Suprapubic skin (tissue), 4 donors: ENCODE measurements at regions not wholly inside any gene's neighbourhood (a gene's known extent, or its start where the extent isn't known, plus 50 kb on each side); places are given as distances from the start of the nearest gene placed in this dataset.
"Not testable (repeated sequence)": the region's sequence is repeated elsewhere in the genome, so short reads cannot be mapped to it uniquely, and the experiment has no call there.

Experiments
- DNase-seq, 2 donors: peaks; one replicate each; pipeline ENCODE4 v3.0.0-alpha.2; 2019; ENCODE audit warnings: low spot score in 2 of 2
- H3K27ac ChIP-seq: fragments of 200-600 bp; sonication (generic); one replicate; pipeline ENCODE4 v1.5.1; 2019
- H3K27me3 ChIP-seq: fragments of 200-600 bp; sonication (generic); one replicate; pipeline ENCODE4 v1.5.1; 2019
- H3K36me3 ChIP-seq: fragments of 200-600 bp; sonication (generic); one replicate; pipeline ENCODE4 v1.5.1; 2019
- H3K4me1 ChIP-seq: fragments of 200-600 bp; sonication (generic); one replicate; pipeline ENCODE4 v1.5.1; 2019
- H3K4me3 ChIP-seq: fragments of 200-600 bp; sonication (generic); one replicate; pipeline ENCODE4 v1.5.1; 2019; ENCODE audit warnings: mild to moderate bottlenecking
- H3K9me3 ChIP-seq: fragments of 200-600 bp; sonication (generic); one replicate; pipeline ENCODE4 v1.5.1; 2019
- CTCF ChIP-seq, 2 donors: fragments of 200-600 bp in 1 of 2; fragments of 450-650 bp in 1 of 2; sonication (generic) in 1 of 2; IDR thresholded peaks; one replicate each; pipeline ENCODE4 v1.5.1; 2016 to 2019; ENCODE audit warnings: antibody characterized with exemption in 2 of 2, mild to moderate bottlenecking in 1 of 2, moderate library complexity in 1 of 2
- EP300 ChIP-seq: sonication (generic); formaldehyde crosslinking; IDR thresholded peaks from one replicate; pipeline ENCODE4 v1.6.1; 2017; ENCODE audit warnings: antibody characterized with exemption
- POLR2A ChIP-seq, 2 donors: fragments of 450-650 bp; IDR thresholded peaks; one replicate each; pipeline ENCODE4 v1.6.1; 2017; ENCODE audit warnings: antibody characterized with exemption in 2 of 2, mild to moderate bottlenecking in 2 of 2, moderate library complexity in 2 of 2
- POLR2AphosphoS5 ChIP-seq, 3 donors: sonication (generic); formaldehyde crosslinking; IDR thresholded peaks; one replicate each; pipeline ENCODE4 v1.6.1; 2017; ENCODE audit warnings: antibody characterized with exemption in 3 of 3
- WGBS: methylation state at CpG from one replicate; pipeline ENCODE4 v1.1.5; 2018; 5-methylcytosine and 5-hydroxymethylcytosine counted together

GRCh38 chr12:125552295-125552694, 487.1 kb downstream of the AACS start:
- no peaks in the 10 kb centered on the region for H3K4me1 ChIP-seq
- H3K36me3 ChIP-seq = no peaks in the 10 kb centered on the region
- no peak for TF ChIP-seq POLR2AphosphoS5 (IDR thresholded peaks at IDR 0.05)
- TF ChIP-seq POLR2A (IDR thresholded peaks at IDR 0.05) = no peak
- no peak for TF ChIP-seq EP300
- TF ChIP-seq CTCF (IDR thresholded peaks at IDR 0.05) = no peak
- no peak overlapping the region for H3K27ac ChIP-seq
- WGBS = 74% methylated on average over 4 of the region's 4 CpGs
- no peaks in the 10 kb centered on the region for H3K27me3 ChIP-seq
- H3K4me3 ChIP-seq = no peak overlapping the region
- no peaks in the 10 kb centered on the region for H3K9me3 ChIP-seq
- DNase-seq = no peak

DNA sequence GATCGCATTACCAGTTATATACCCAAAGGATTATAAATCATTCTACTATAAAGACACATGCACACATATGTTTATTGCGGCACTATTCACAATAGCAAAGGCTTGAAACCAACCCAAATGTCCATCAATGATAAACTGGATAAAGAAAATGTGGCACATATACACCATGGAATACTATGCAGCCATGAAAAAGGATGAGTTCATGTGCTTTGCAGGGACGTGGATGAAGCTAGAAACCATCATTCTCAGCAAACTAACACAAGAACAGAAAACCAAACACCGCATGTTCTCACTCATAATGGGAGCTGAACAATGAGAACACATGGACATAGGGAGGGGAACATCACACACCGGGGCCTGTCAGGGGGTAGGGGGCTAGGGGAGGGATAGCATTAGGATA, 495.8 kb downstream of the AACS start:
- H3K4me1 ChIP-seq, H3K27ac ChIP-seq, H3K36me3 ChIP-seq, H3K27me3 ChIP-seq, H3K9me3 ChIP-seq, H3K4me3 ChIP-seq, DNase-seq: not testable (repeated sequence)
- WGBS = 94% methylated on average over 5 of the region's 5 CpGs

DNA sequence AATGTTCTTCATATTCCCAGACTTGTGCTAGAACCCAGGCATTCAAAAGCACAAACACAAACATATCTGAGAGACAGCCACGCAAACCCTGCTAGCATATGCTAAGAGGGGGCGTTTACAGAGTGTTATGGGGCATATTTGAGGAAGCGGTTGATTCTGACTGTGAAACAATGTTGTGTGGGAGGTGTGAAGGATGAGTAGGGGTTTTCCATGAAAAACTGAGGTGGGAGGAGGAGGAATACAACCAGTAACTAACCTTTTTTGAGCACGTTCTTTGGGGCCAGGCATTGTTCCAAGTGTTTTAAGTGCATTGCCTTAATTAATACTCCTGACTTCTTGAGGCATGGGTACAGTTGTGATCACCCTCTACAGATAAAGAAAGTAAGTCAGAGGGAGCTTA, 499.5 kb downstream of the AACS start:
- Histone ChIP-seq H3K4me1 (no peaks in the 10 kb centered on the region), H3K9me3 (peaks cover 4% of the 10 kb centered on the region), H3K27me3 (no peaks in the 10 kb centered on the region), H3K27ac (no peak overlapping the region), H3K4me3 (no peak overlapping the region), H3K36me3 (no peaks in the 10 kb centered on the region)
- DNase-seq = no peak
- no peak for TF ChIP-seq CTCF (IDR thresholded peaks at IDR 0.05)
- TF ChIP-seq POLR2A (IDR thresholded peaks at IDR 0.05) = no peak
- no peak for TF ChIP-seq POLR2AphosphoS5 (IDR thresholded peaks at IDR 0.05)
- no peak for TF ChIP-seq EP300
- WGBS = 77% methylated on average over 4 of the region's 4 CpGs

- no peaks in the 10 kb centered on the region for H3K27me3 ChIP-seq
- no peak overlapping the region for H3K4me3 ChIP-seq
- peaks cover 4% of the 10 kb centered on the region for H3K9me3 ChIP-seq
- WGBS = 87% methylated on average over 6 of the region's 6 CpGs
- no peaks in the 10 kb centered on the region for H3K36me3 ChIP-seq
- DNase-seq = no peak
- H3K27ac ChIP-seq = no peak overlapping the region
- TF ChIP-seq EP300 = no peak
- no peak for TF ChIP-seq POLR2AphosphoS5 (IDR thresholded peaks at IDR 0.05)
- TF ChIP-seq CTCF (IDR thresholded peaks at IDR 0.05) = no peak
- no peak for TF ChIP-seq POLR2A (IDR thresholded peaks at IDR 0.05)
- H3K4me1 ChIP-seq = no peaks in the 10 kb centered on the region
Observed at GRCh38 chr12:125567581-125567980, 502.3 kb downstream of the AACS start.

- WGBS = 64% methylated on average over 4 of the region's 4 CpGs
- DNase-seq = no peak
- no peaks in the 10 kb centered on the region for H3K4me1 ChIP-seq
- no peak overlapping the region for H3K4me3 ChIP-seq
- TF ChIP-seq POLR2AphosphoS5 (IDR thresholded peaks at IDR 0.05) (no peak), EP300 (no peak), CTCF (IDR thresholded peaks at IDR 0.05) (no peak), POLR2A (IDR thresholded peaks at IDR 0.05) (no peak)
- H3K27ac ChIP-seq = no peak overlapping the region
- no peaks in the 10 kb centered on the region for H3K27me3 ChIP-seq
- peaks cover 4% of the 10 kb centered on the region for H3K9me3 ChIP-seq
- no peaks in the 10 kb centered on the region for H3K36me3 ChIP-seq
Observed at GRCh38 chr12:125568306-125568705, 503.1 kb downstream of the AACS start.

GRCh38 chr12:125573271-125573670, 508.0 kb downstream of the AACS start:
- 71% methylated on average over 1 of the region's 1 CpG for WGBS
- no peak overlapping the region for H3K27ac ChIP-seq
- no peaks in the 10 kb centered on the region for H3K36me3 ChIP-seq
- no peaks in the 10 kb centered on the region for H3K27me3 ChIP-seq
- DNase-seq = no peak
- H3K4me3 ChIP-seq = no peak overlapping the region
- TF ChIP-seq POLR2AphosphoS5 (IDR thresholded peaks at IDR 0.05) (no peak), EP300 (no peak), CTCF (IDR thresholded peaks at IDR 0.05) (no peak), POLR2A (IDR thresholded peaks at IDR 0.05) (no peak)
- H3K4me1 ChIP-seq = no peaks in the 10 kb centered on the region
- peaks cover 5% of the 10 kb centered on the region for H3K9me3 ChIP-seq
